MV-4-11 (cell line): ENCODE measurements at regions not wholly inside any gene's neighbourhood (a gene's known extent, or its start where the extent isn't known, plus 50 kb on each side); places are given as distances from the start of the nearest gene placed in this dataset.

Experiments
- DNase-seq: peaks from one replicate; lab custom pipeline; 2025; lab: John Stamatoyannopoulos, UW

- DNase-seq, result no peak
These were observed 56.1 kb upstream of the ID3 start for GRCh38 chr1:23615423-23615822.

- no peak for DNase-seq
These were observed 54.8 kb upstream of the ID3 start for GRCh38 chr1:23614032-23614660.

- DNase-seq, result no peak
These were observed 54.1 kb upstream of the ID3 start for GRCh38 chr1:23613191-23614031.

- DNase-seq, result no peak
These were observed 52.5 kb upstream of the ID3 start for GRCh38 chr1:23611601-23612327.

- DNase-seq, result no peak
These were observed 51.4 kb upstream of the ID3 start for GRCh38 chr1:23610677-23611076.

GRCh38 chr1:23609971-23610370 is 50.7 kb upstream of the ID3 start:
- DNase-seq, result no peak
